ENCODE measurements at regions not wholly inside any gene's neighbourhood (a gene's known extent, or its start where the extent isn't known, plus 50 kb on each side); places are given as distances from the start of the nearest gene placed in this dataset.

GRCh38 chr2:88835726-88836125 is 144.3 kb downstream of the RPIA start:
- ChIA-PET POLR2A (no interaction called here), CTCF (no interaction called here)
- no peak for TF ChIP-seq CTCF (IDR thresholded peaks at IDR 0.05; ENCODE audit: insufficient read depth in 1 of 2, low read depth in 1 of 2, low read length in 1 of 2, severe bottlenecking in 1 of 2, unreplicated experiment in 1 of 2)
- intact Hi-C loops (cut with micrococcal nuclease; ENCODE audit: unreplicated experiment): no loop called here
- H3K9me3 Mint-ChIP-seq (ENCODE audit: unreplicated experiment): no peaks in the 10 kb centered on the region
- Histone ChIP-seq H3K9me3 (no peaks in the 10 kb centered on the region), H3K4me3 (ENCODE audit: low read depth, low read length) (no peak overlapping the region), H3K36me3 (ENCODE audit: control insufficient read depth, insufficient read depth, low read length) (no peaks in the 10 kb centered on the region), H3K4me1 (no peaks in the 10 kb centered on the region), H3K27me3 (replicated peaks; ENCODE audit: control insufficient read depth, insufficient read depth, low read length) (no peaks in the 10 kb centered on the region)
- H3K27ac Mint-ChIP-seq (ENCODE audit: unreplicated experiment): no peak overlapping the region
- H3K4me1 Mint-ChIP-seq (ENCODE audit: low read depth, unreplicated experiment): no peaks in the 10 kb centered on the region
- BruUV-seq (replicated peaks): no TSS peak
- no peak overlapping the region for H3K4me3 Mint-ChIP-seq (ENCODE audit: unreplicated experiment)
- no peak for DNase-seq
- peaks cover 8% of the 10 kb centered on the region for H3K27me3 Mint-ChIP-seq (ENCODE audit: insufficient read depth, unreplicated experiment)
- H3K36me3 Mint-ChIP-seq (ENCODE audit: insufficient read depth, unreplicated experiment): no peaks in the 10 kb centered on the region

DNA sequence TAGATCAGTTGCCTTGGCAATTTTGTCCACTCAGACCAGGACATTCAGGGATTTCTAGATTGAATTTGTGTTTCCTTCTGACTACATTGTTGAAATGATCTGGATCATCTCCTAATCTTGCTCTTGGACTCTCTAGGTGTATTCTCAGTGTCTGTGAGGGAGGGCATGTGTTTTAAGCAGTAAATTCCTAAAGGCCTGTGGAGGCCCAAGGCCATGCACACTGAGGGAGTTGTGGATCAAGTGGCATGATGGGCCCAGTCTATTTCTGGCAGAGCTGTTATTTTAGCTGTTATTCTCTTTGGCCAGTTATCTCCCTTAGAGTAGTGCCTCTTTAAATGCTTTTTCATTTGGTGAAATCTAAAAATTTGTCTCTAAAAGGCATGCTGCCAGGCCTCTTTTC is 144.9 kb downstream of the RPIA start:
- POLR2A ChIA-PET: no interaction called here
- Histone ChIP-seq H3K4me3 (ENCODE audit: low read depth, low read length) (no peak overlapping the region), H3K9me3 (no peaks in the 10 kb centered on the region), H3K36me3 (ENCODE audit: control insufficient read depth, insufficient read depth, low read length) (no peaks in the 10 kb centered on the region), H3K27me3 (replicated peaks; ENCODE audit: control insufficient read depth, insufficient read depth, low read length) (no peaks in the 10 kb centered on the region), H3K4me1 (no peaks in the 10 kb centered on the region)
- H3K4me1 Mint-ChIP-seq (ENCODE audit: low read depth, unreplicated experiment): no peaks in the 10 kb centered on the region
- CTCF ChIA-PET: no interaction called here
- TF ChIP-seq CTCF (IDR thresholded peaks at IDR 0.05; ENCODE audit: insufficient read depth in 1 of 2, low read depth in 1 of 2, low read length in 1 of 2, severe bottlenecking in 1 of 2, unreplicated experiment in 1 of 2): no peak
- no TSS peak for BruUV-seq (replicated peaks)
- no peak for DNase-seq
- no peaks in the 10 kb centered on the region for H3K9me3 Mint-ChIP-seq (ENCODE audit: unreplicated experiment)
- no peaks in the 10 kb centered on the region for H3K36me3 Mint-ChIP-seq (ENCODE audit: insufficient read depth, unreplicated experiment)
- H3K27me3 Mint-ChIP-seq (ENCODE audit: insufficient read depth, unreplicated experiment): peaks cover 8% of the 10 kb centered on the region
- H3K27ac Mint-ChIP-seq (ENCODE audit: unreplicated experiment): no peak overlapping the region
- intact Hi-C loops (cut with micrococcal nuclease; ENCODE audit: unreplicated experiment): no loop called here
- no peak overlapping the region for H3K4me3 Mint-ChIP-seq (ENCODE audit: unreplicated experiment)

- intact Hi-C loops (cut with micrococcal nuclease; ENCODE audit: unreplicated experiment): no loop called here
- H3K36me3 ChIP-seq (ENCODE audit: control insufficient read depth, insufficient read depth, low read length): no peaks in the 10 kb centered on the region
- no peak for DNase-seq
- H3K4me3 Mint-ChIP-seq (ENCODE audit: unreplicated experiment): no peak overlapping the region
- H3K27ac Mint-ChIP-seq (ENCODE audit: unreplicated experiment): no peak overlapping the region
- ChIA-PET CTCF (no interaction called here), POLR2A (no interaction called here)
- BruUV-seq (replicated peaks): no TSS peak
- no peaks in the 10 kb centered on the region for H3K27me3 ChIP-seq (replicated peaks; ENCODE audit: control insufficient read depth, insufficient read depth, low read length)
- no peaks in the 10 kb centered on the region for H3K36me3 Mint-ChIP-seq (ENCODE audit: insufficient read depth, unreplicated experiment)
- no peaks in the 10 kb centered on the region for H3K4me1 Mint-ChIP-seq (ENCODE audit: low read depth, unreplicated experiment)
- peaks cover 8% of the 10 kb centered on the region for H3K27me3 Mint-ChIP-seq (ENCODE audit: insufficient read depth, unreplicated experiment)
- no peak for TF ChIP-seq CTCF (IDR thresholded peaks at IDR 0.05; ENCODE audit: insufficient read depth in 1 of 2, low read depth in 1 of 2, low read length in 1 of 2, severe bottlenecking in 1 of 2, unreplicated experiment in 1 of 2)
- H3K9me3 ChIP-seq: no peaks in the 10 kb centered on the region
- H3K4me3 ChIP-seq (ENCODE audit: low read depth, low read length): no peak overlapping the region
- no peaks in the 10 kb centered on the region for H3K9me3 Mint-ChIP-seq (ENCODE audit: unreplicated experiment)
- no peaks in the 10 kb centered on the region for H3K4me1 ChIP-seq
These were observed 146.2 kb downstream of the RPIA start for GRCh38 chr2:88837511-88838160.
